ENCODE measurements at regions not wholly inside any gene's neighbourhood (a gene's known extent, or its start where the extent isn't known, plus 50 kb on each side); places are given as distances from the start of the nearest gene placed in this dataset.

- Histone ChIP-seq H3K36me3 (ENCODE audit: control insufficient read depth, insufficient read depth, low read length) (no peaks in the 10 kb centered on the region), H3K4me3 (ENCODE audit: low read depth in 2 of 2, low read length in 2 of 2) (no peak overlapping the region), H3K9me3 (ENCODE audit: control insufficient read depth, insufficient read depth, low read depth, low read length) (no peaks in the 10 kb centered on the region), H3K27ac (ENCODE audit: low read length) (no peak overlapping the region), H3K4me1 (ENCODE audit: control insufficient read depth, insufficient read depth, low read length) (no peaks in the 10 kb centered on the region), H3K27me3 (ENCODE audit: control insufficient read depth, insufficient read depth, low read length) (no peaks in the 10 kb centered on the region)
- TF ChIP-seq POLR2AphosphoS5 (IDR thresholded peaks at IDR 0.05; ENCODE audit: low read depth, low read length) (no peak), CTCF (IDR thresholded peaks at IDR 0.05) (no peak), REST (IDR thresholded peaks at IDR 0.05; ENCODE audit: insufficient read depth in 1 of 2, low read depth in 2 of 2, low read length in 1 of 2) (no peak)
- DNase-seq (ENCODE audit: low read depth, low spot score) = no peak
- POLR2A ChIA-PET = no interaction called here
- in situ Hi-C loops (cut with HindIII; ENCODE audit: low pct_unique_long_range_greater_than_20kb, low sequenced_read_pairs) = no loop called here
- CTCF ChIA-PET = no interaction called here
- intact Hi-C loops (cut with micrococcal nuclease; ENCODE audit: unreplicated experiment) = no loop called here
- no peak for ATAC-seq
- BruUV-seq (replicated peaks) = no TSS peak
Measured at GRCh38 chr13:44768775-44769581, 192.8 kb upstream of the TSC22D1 start.

DNA sequence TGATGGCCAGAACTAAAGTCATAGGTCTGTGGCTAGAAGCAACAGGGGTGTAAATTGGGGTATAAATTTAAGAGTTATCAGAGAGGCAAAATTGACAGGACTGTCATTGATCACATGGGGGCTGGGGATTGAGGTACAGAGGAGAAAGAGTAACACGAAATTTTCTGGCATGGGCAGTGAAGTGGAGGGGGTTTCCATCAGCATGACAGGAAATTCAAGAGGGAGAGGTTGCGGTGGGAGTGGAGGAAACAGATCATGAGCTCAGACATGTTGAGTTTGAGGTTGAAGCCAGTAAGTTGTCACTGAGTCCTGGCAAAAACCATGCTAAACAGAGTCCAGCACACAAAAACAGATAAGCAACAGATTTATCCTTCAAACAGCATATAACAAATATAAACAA is 192.1 kb upstream of the TSC22D1 start:
- ChIA-PET CTCF (no interaction called here), POLR2A (no interaction called here)
- H3K4me1 ChIP-seq (ENCODE audit: control insufficient read depth, insufficient read depth, low read length) = no peaks in the 10 kb centered on the region
- H3K27ac ChIP-seq (ENCODE audit: low read length) = no peak overlapping the region
- DNase-seq (ENCODE audit: low read depth, low spot score) (no peak), ATAC-seq (no peak)
- no peak overlapping the region for H3K4me3 ChIP-seq (ENCODE audit: low read depth in 2 of 2, low read length in 2 of 2)
- no peak for TF ChIP-seq SIN3A (IDR thresholded peaks at IDR 0.05; ENCODE audit: borderline replicate concordance, insufficient read depth, low read depth, low read length)
- TF ChIP-seq POLR2AphosphoS5 (IDR thresholded peaks at IDR 0.05; ENCODE audit: low read depth, low read length) = no peak
- no peak for TF ChIP-seq CTCF (IDR thresholded peaks at IDR 0.05)
- TF ChIP-seq REST (IDR thresholded peaks at IDR 0.05; ENCODE audit: insufficient read depth in 1 of 2, low read depth in 2 of 2, low read length in 1 of 2) = no peak
- no peak for TF ChIP-seq TCF7L2 (IDR thresholded peaks at IDR 0.05; ENCODE audit: low read depth, low read length)
- in situ Hi-C loops (cut with HindIII; ENCODE audit: low pct_unique_long_range_greater_than_20kb, low sequenced_read_pairs) = no loop called here
- intact Hi-C loops (cut with micrococcal nuclease; ENCODE audit: unreplicated experiment) = no loop called here
- BruUV-seq (replicated peaks) = no TSS peak
- no peaks in the 10 kb centered on the region for H3K9me3 ChIP-seq (ENCODE audit: control insufficient read depth, insufficient read depth, low read depth, low read length)
- H3K36me3 ChIP-seq (ENCODE audit: control insufficient read depth, insufficient read depth, low read length) = no peaks in the 10 kb centered on the region
- no peaks in the 10 kb centered on the region for H3K27me3 ChIP-seq (ENCODE audit: control insufficient read depth, insufficient read depth, low read length)
